GM19395 (cell line): ENCODE measurements at regions not wholly inside any gene's neighbourhood (a gene's known extent, or its start where the extent isn't known, plus 50 kb on each side); places are given as distances from the start of the nearest gene placed in this dataset.
A peak's percentile ranks its signal among the peaks of the same experiment; 100 is the strongest.
"Not testable (repeated sequence)": the region's sequence is repeated elsewhere in the genome, so short reads cannot be mapped to it uniquely, and the experiment has no call there.

Source experiments
- ATAC-seq: cut with Tn5 transposase; IDR thresholded peaks from one replicate; pipeline ENCODE4 v1.9.1; 2021; ENCODE audit warnings: mild to moderate bottlenecking, moderate library complexity; ENCODE audit not compliant: unreplicated experiment

DNA sequence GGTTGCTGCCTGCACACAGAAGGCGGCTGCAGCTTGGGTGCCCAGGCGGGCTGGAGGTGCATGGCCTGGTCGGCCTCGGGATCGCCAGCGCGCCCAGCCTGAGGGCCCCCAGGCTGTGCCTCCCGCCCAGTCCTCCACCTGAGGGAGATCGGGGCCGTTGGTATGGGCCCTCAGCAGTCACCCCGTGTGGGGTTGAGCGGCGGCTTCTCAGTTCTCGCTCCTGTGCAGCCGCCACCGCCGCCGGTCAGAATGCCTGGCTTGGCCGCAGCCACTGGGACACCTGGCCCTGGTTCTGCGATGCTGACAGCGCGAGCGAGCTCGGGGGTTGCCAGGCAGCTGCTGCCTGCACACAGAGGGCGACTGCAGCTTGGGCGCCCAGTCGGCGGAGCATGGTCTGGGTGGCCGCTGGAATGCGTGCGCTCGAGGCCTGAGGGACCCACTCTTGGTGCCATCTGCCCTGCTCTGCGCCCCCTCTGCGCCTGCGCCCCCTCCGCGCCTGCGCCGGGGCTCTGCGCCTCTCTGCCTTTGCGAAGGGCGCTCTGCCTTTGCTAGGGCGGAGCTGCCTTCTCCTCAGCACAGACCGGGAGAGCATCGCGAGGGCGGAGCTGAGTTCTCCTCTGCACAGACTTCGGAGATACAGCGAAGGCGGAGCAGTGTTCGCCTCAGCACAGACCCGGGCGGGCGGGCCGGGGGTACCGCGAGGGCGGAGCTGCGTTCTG lies 84.6 kb upstream of the ZNG1F start:
- peak; percentile 100 for ATAC-seq

- ATAC-seq, result peak; percentile 52
Measured at GRCh38 chr9:41272879-41273548, 83.9 kb upstream of the ZNG1F start.

- not testable (repeated sequence) for ATAC-seq
Measured at GRCh38 chr9:41270992-41271391, 81.9 kb upstream of the ZNG1F start.

DNA sequence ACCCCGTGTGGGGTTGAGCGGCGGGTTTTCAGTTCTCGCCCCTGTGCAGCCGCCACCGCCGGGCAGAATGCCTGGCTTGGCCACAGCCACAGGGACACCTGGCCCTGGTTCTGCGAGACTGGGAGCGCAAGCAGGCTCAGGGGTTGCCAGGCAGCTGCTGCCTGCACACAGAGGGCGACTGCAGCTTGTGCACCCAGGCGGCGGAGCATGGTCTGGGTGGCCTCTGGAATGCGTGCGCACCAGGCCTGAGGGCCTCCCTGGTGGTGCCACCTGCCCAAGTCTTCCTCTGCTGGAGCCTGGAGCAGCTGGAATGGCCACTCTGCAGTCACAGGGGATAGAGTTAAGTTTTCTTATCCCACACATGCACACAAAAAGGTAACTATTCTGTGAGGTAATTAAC lies 80.4 kb upstream of the ZNG1F start:
- ATAC-seq, result not testable (repeated sequence)

GRCh38 chr9:41269054-41269453 lies 79.9 kb upstream of the ZNG1F start:
- ATAC-seq, result not testable (repeated sequence)

DNA sequence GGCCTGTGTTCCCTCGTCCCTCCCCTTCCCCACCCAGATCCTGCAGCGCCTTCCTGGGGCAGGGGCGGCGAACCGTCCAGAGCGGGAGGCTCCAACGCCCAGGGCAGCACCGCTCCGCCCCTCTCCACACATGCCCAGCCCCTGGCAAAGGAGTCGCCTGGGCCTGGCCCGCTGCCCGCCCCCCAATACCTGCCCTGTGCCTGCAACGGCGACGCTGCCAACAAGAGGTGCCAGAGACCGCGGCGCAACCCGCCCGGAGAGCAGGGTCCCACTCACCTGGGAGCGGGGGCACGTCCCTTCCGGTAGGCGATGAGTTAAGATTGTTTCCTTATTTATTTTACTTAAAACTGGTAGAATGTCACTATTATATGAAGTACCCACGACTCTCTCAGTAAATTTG lies 77.5 kb upstream of the ZNG1F start:
- ATAC-seq, result not testable (repeated sequence)

GRCh38 chr9:41266000-41266399 lies 76.9 kb upstream of the ZNG1F start:
- not testable (repeated sequence) for ATAC-seq

DNA sequence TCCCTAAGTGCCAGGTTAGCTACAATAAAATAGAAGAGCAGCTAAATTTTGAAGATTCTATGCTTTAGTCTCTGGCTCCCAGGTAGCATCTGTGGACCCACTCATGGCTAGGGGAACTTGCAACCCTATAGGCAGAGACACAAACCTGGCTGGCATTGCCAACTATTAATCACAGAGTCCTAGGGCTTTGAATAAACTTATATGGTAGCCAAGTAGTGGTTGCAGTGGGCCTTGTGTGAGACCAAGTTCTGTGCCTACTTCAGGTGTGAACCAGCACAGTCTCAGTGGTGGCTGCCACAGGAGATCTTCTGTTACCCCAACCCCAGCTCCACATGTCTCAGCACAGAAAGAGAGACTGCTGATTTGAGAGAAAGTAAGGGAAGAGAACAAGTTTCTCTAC lies 62.9 kb upstream of the ZNG1F start:
- not testable (repeated sequence) for ATAC-seq

GRCh38 chr9:41251101-41251500 lies 62.0 kb upstream of the ZNG1F start:
- ATAC-seq, result not testable (repeated sequence)

DNA sequence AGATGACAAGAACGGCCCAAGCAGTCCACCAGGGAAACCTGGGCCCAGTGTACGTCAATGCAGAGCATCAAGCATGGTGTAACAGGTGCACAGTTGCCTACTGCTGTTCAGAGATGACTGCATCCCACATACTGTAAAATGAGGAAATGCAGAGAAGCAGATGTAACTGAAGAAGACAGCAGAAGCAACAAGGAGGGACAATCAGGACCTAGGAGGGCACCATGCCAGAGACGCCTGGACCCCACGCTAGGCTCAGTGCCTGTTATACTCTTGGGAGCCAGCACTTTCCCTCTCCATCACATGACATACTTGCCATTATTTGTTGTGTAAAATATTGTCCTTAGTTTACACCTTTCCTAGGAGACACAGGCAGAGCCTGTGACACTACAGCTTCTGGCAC lies 57.6 kb upstream of the ZNG1F start:
- ATAC-seq, result not testable (repeated sequence)
